IMR-90 (cell line): ENCODE measurements at regions not wholly inside any gene's neighbourhood (a gene's known extent, or its start where the extent isn't known, plus 50 kb on each side); places are given as distances from the start of the nearest gene placed in this dataset.

Experiments
- ATAC-seq: fragments of 200-7000 bp; cut with Tn5 transposase; 2 replicates; pipeline ENCODE4 v1.9.1; 2020; ENCODE audit warnings: low read depth, mild to moderate bottlenecking, moderate library complexity
- BruUV-seq: library from RNA; stranded (reverse); fragments of 400-500 nt; replicated peaks from 2 replicates; lab custom pipeline; 2021; lab: Mats Ljungman, UMichigan
- CTCF ChIA-PET: fragments of 300-600 bp; formaldehyde crosslinking; extraction: SDS; loops from one replicate; lab custom pipeline; 2021; ENCODE audit warnings: antibody characterized with exemption; lab: Yijun Ruan, JAX
- POLR2A ChIA-PET: fragments of 300-600 bp; sonication (Branson Sonifier 250); formaldehyde crosslinking; loops from one replicate; lab custom pipeline; 2022; ENCODE audit warnings: antibody characterized with exemption; ENCODE audit not compliant: unreplicated experiment; lab: Charles Lee
- DNase-seq: peaks from one replicate; pipeline ENCODE4 v3.0.0; 2013
- H2AFZ ChIP-seq: replicated peaks from 2 replicates; pipeline ENCODE3; 2013; ENCODE audit warnings: low read length, mild to moderate bottlenecking; ENCODE audit not compliant: poor library complexity
- H2AK5ac ChIP-seq: 2 replicates; pipeline ENCODE4 v1.6.1; 2013; ENCODE audit warnings: low read depth, low read length, inconsistent platforms
- H2AK9ac ChIP-seq: replicated peaks from 2 replicates; pipeline ENCODE3; 2013; ENCODE audit warnings: mild to moderate bottlenecking, low read depth, low read length, moderate library complexity; ENCODE audit not compliant: poor library complexity
- H2BK120ac ChIP-seq: 2 replicates; pipeline ENCODE4 v1.6.1; 2013; ENCODE audit warnings: low read depth, low read length, inconsistent platforms
- H2BK15ac ChIP-seq: 3 replicates; pipeline ENCODE4 v1.6.1; 2013; ENCODE audit warnings: low read depth, low read length, inconsistent platforms
- H2BK20ac ChIP-seq: 2 replicates; pipeline ENCODE4 v1.6.1; 2013; ENCODE audit warnings: low read depth, mild to moderate bottlenecking, inconsistent platforms, low read length, moderate library complexity
- H2BK5ac ChIP-seq: 2 replicates; pipeline ENCODE4 v1.6.1; 2013; ENCODE audit warnings: mild to moderate bottlenecking, low read depth, low read length, inconsistent platforms; ENCODE audit not compliant: poor library complexity, severe bottlenecking
- H3K14ac ChIP-seq: replicated peaks from 2 replicates; pipeline ENCODE4 v1.6.1; 2013; ENCODE audit warnings: low read depth, low read length, inconsistent platforms
- H3K18ac ChIP-seq: 2 replicates; pipeline ENCODE4 v1.6.1; 2013; ENCODE audit warnings: low read depth, low read length, control low read depth
- H3K23ac ChIP-seq: 2 replicates; pipeline ENCODE4 v1.6.1; 2013; ENCODE audit warnings: low read depth, low read length, inconsistent platforms
- H3K27ac ChIP-seq: 2 replicates; pipeline ENCODE4 v1.5.1; 2013; ENCODE audit warnings: mild to moderate bottlenecking, control low read depth, low read length; ENCODE audit not compliant: insufficient read depth
- H3K27me3 ChIP-seq: 2 replicates; pipeline ENCODE4 v1.6.1; 2013; ENCODE audit warnings: low read length; ENCODE audit not compliant: control insufficient read depth, insufficient read depth
- H3K36me3 ChIP-seq: 2 replicates; pipeline ENCODE4 v1.6.1; 2013; ENCODE audit warnings: low read length, mixed read lengths; ENCODE audit not compliant: control insufficient read depth, insufficient read depth
- H3K4ac ChIP-seq: 2 replicates; pipeline ENCODE4 v1.6.1; 2013; ENCODE audit warnings: low read depth, low read length, inconsistent platforms
- H3K4me1 ChIP-seq: 2 replicates; pipeline ENCODE4 v1.6.1; 2013; ENCODE audit warnings: low read length, mixed read lengths; ENCODE audit not compliant: control insufficient read depth, insufficient read depth
- H3K4me2 ChIP-seq: 2 replicates; pipeline ENCODE4 v1.6.1; 2013; ENCODE audit warnings: low read depth, mild to moderate bottlenecking, control low read depth, low read length, moderate library complexity
- H3K4me3 ChIP-seq: 2 replicates; pipeline ENCODE4 v1.5.1; 2013; ENCODE audit warnings: low read depth, mild to moderate bottlenecking, control low read depth, low read length, moderate library complexity; ENCODE audit not compliant: insufficient read depth
- H3K56ac ChIP-seq: 2 replicates; pipeline ENCODE4 v1.6.1; 2013; ENCODE audit warnings: low read length, inconsistent platforms; ENCODE audit not compliant: insufficient read depth; ENCODE audit errors: extremely low read depth
- H3K79me1 ChIP-seq, 2 experiments: 2 replicates each; pipeline ENCODE4 v1.6.1; 2013; ENCODE audit warnings: low read length in 2 of 2, inconsistent platforms in 1 of 2, low read depth in 1 of 2
- H3K9ac ChIP-seq: 2 replicates; pipeline ENCODE4 v1.6.1; 2013; ENCODE audit warnings: low read depth, low read length, control low read depth
- H3K9me1 ChIP-seq: 2 replicates; pipeline ENCODE4 v1.6.1; 2013; ENCODE audit warnings: low read length, inconsistent platforms; ENCODE audit not compliant: insufficient read depth
- H3K9me3 ChIP-seq: 2 replicates; pipeline ENCODE4 v1.6.1; 2013; ENCODE audit warnings: low read length; ENCODE audit not compliant: control insufficient read depth, insufficient read depth
- H4K20me1 ChIP-seq: 2 replicates; pipeline ENCODE4 v1.6.1; 2013; ENCODE audit warnings: low read length, inconsistent platforms; ENCODE audit not compliant: insufficient read depth
- H4K5ac ChIP-seq: 2 replicates; pipeline ENCODE4 v1.6.1; 2013; ENCODE audit warnings: mild to moderate bottlenecking, low read depth, low read length, control low read depth
- H4K8ac ChIP-seq, 2 experiments: 2 replicates each; pipeline ENCODE4 v1.6.1; 2013; ENCODE audit warnings: low read depth in 2 of 2, low read length in 2 of 2, control low read depth in 1 of 2, inconsistent platforms in 1 of 2
- H4K91ac ChIP-seq: 2 replicates; pipeline ENCODE4 v1.6.1; 2013; ENCODE audit warnings: low read depth, low read length, inconsistent platforms; ENCODE audit not compliant: insufficient read depth
- BHLHE40 ChIP-seq: fragments of 150-350 bp; IDR thresholded peaks from 2 replicates; pipeline ENCODE4 v1.6.1; 2016; ENCODE audit warnings: mild to moderate bottlenecking, low read depth, low read length
- CEBPB ChIP-seq: IDR thresholded peaks from 2 replicates; pipeline ENCODE4 v1.6.1; 2012; ENCODE audit warnings: low read depth, low read length, improper control_type of control experiment
- CHD1 ChIP-seq: IDR thresholded peaks from 2 replicates; pipeline ENCODE4 v1.6.1; 2012; ENCODE audit warnings: low read depth, low read length, improper control_type of control experiment
- ELK1 ChIP-seq: fragments of 150-350 bp; IDR thresholded peaks from 2 replicates; pipeline ENCODE4 v1.6.1; 2016; ENCODE audit warnings: low read depth, mild to moderate bottlenecking, low read length, moderate library complexity, borderline replicate concordance
- FOS ChIP-seq: fragments of 150-350 bp; IDR thresholded peaks from 2 replicates; pipeline ENCODE4 v1.6.1; 2016; ENCODE audit warnings: low read depth, low read length
- MAFK ChIP-seq: IDR thresholded peaks from 2 replicates; pipeline ENCODE4 v1.6.1; 2012; ENCODE audit warnings: low read depth, low read length, improper control_type of control experiment
- MAZ ChIP-seq: IDR thresholded peaks from 2 replicates; pipeline ENCODE4 v1.6.1; 2012; ENCODE audit warnings: low read depth, mild to moderate bottlenecking, low read length, improper control_type of control experiment, moderate library complexity, borderline replicate concordance
- MXI1 ChIP-seq: IDR thresholded peaks from 2 replicates; pipeline ENCODE4 v1.6.1; 2012; ENCODE audit warnings: low read depth, mild to moderate bottlenecking, low read length, moderate library complexity, borderline replicate concordance
- NFE2L2 ChIP-seq: fragments of 150-350 bp; IDR thresholded peaks from 2 replicates; pipeline ENCODE4 v1.6.1; 2016; ENCODE audit warnings: low read depth, mild to moderate bottlenecking, low read length
- POLR2A ChIP-seq: IDR thresholded peaks from 2 replicates; pipeline ENCODE4 v1.6.1; 2012; ENCODE audit warnings: mild to moderate bottlenecking, low read depth, low read length
- RAD21 ChIP-seq: IDR thresholded peaks from 2 replicates; pipeline ENCODE4 v1.6.1; 2012; ENCODE audit warnings: low read length, improper control_type of control experiment
- RCOR1 ChIP-seq: IDR thresholded peaks from 2 replicates; pipeline ENCODE4 v1.6.1; 2012; ENCODE audit warnings: mild to moderate bottlenecking, low read length, improper control_type of control experiment; ENCODE audit not compliant: insufficient replicate concordance
- RFX5 ChIP-seq: IDR thresholded peaks from 2 replicates; pipeline ENCODE4 v1.8.0; 2012; ENCODE audit warnings: low read depth, mild to moderate bottlenecking, low read length, moderate library complexity
- SMC3 ChIP-seq: fragments of 150-350 bp; IDR thresholded peaks from 2 replicates; pipeline ENCODE4 v1.6.1; 2016; ENCODE audit warnings: low read depth, mild to moderate bottlenecking, antibody characterized with exemption, low read length, moderate library complexity
- WGBS, 2 experiments: methylation state at CpG; one replicate each; pipeline versions ENCODE4 v1.1.5 to v1.1.7; 2013; ENCODE audit warnings: missing lambda C conversion rate in 2 of 2; ENCODE audit not compliant: insufficient read length in 1 of 2; ENCODE audit errors: extremely low coverage in 2 of 2; 5-methylcytosine and 5-hydroxymethylcytosine counted together
- dilution Hi-C: fragments of 300-500 bp; cut with HindIII; formaldehyde crosslinking; loops from one replicate; pipeline ENCODE4 v1.14.3; 2018; ENCODE audit warnings: low sequenced_read_pairs; ENCODE audit not compliant: unreplicated experiment
- in situ Hi-C: fragments of 300-500 bp; cut with MboI; formaldehyde crosslinking; loops from 3 replicates; pipeline ENCODE4 v1.14.3; 2019; ENCODE audit warnings: low sequenced_read_pairs, inconsistent platforms, mixed read lengths
- intact Hi-C: fragments of 100-400 bp; cut with micrococcal nuclease; formaldehyde crosslinking; loops from 2 replicates; pipeline ENCODE4 v1.10.0; 2022
- TF ChIP-seq, protein P1 (sequence below): fragments of 150-350 bp; IDR thresholded peaks from 2 replicates; pipeline ENCODE4 v1.6.1; 2017; ENCODE audit warnings: mild to moderate bottlenecking, antibody characterized with exemption, low read length, low read depth
- TF ChIP-seq, protein P2 (sequence below): conservative IDR thresholded peaks from 2 replicates; pipeline ENCODE4 v1.5.1; 2012; ENCODE audit warnings: mild to moderate bottlenecking, low read depth, low read length, improper control_type of control experiment

DNA sequence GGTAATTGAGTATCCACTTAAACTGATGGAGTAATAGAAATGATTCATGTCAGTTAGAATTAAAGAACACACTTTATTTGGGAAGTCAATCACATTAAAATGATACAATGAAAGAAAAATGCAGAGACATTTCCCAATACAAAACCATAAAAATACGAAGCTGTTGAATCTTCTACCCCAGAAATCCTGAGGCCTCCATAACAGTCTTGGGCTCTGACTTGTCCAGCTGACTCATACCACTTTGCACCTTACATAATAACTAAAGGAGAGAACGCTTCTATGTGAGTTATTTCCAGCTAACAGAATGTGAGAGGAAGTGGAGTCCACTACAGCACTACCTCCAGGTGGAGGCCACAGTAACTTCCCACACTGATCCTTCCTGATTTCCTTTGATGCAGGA is 305.0 kb downstream of the MRPS30 start:
- Histone ChIP-seq H3K36me3 (no peaks in the 10 kb centered on the region), H3K4me3 (no peak overlapping the region), H3K4me1 (no peaks in the 10 kb centered on the region), H4K20me1 (no peaks in the 10 kb centered on the region), H3K56ac (no peak overlapping the region), H2BK5ac (no peak overlapping the region), H3K27ac (no peak overlapping the region), H4K8ac (no peak overlapping the region), H3K9ac (no peak overlapping the region), H2BK120ac (no peak overlapping the region), H3K27me3 (no peaks in the 10 kb centered on the region), H3K18ac (no peak overlapping the region), H3K9me3 (peaks cover 7% of the 10 kb centered on the region), H2AFZ (no peak overlapping the region), H3K9me1 (no peaks in the 10 kb centered on the region), H2BK15ac (no peak overlapping the region), H4K5ac (no peak overlapping the region), H2AK5ac (no peak overlapping the region), H3K14ac (no peak overlapping the region), H3K4ac (no peak overlapping the region), H2BK20ac (no peak overlapping the region), H3K4me2 (no peak overlapping the region), H3K23ac (no peak overlapping the region), H3K79me1 (no peaks in the 10 kb centered on the region), H2AK9ac (no peak overlapping the region), H4K91ac (no peak overlapping the region)
- intact Hi-C loops = no loop called here
- dilution Hi-C loops = no loop called here
- DNase-seq (no peak), ATAC-seq (no peak)
- POLR2A ChIA-PET = no interaction called here
- no TSS peak for BruUV-seq
- in situ Hi-C loops = no loop called here
- WGBS, 2 experiments = no CpG with 5 or more reads among the region's 2 CpGs
- TF ChIP-seq POLR2A = no peak
- TF ChIP-seq ELK1 = no peak
- TF ChIP-seq SMC3 = no peak
- TF ChIP-seq NFE2L2 = no peak
- no peak for TF ChIP-seq FOS
- TF ChIP-seq, protein P1, sequence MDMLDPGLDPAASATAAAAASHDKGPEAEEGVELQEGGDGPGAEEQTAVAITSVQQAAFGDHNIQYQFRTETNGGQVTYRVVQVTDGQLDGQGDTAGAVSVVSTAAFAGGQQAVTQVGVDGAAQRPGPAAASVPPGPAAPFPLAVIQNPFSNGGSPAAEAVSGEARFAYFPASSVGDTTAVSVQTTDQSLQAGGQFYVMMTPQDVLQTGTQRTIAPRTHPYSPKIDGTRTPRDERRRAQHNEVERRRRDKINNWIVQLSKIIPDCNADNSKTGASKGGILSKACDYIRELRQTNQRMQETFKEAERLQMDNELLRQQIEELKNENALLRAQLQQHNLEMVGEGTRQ = no peak
- no peak for TF ChIP-seq CEBPB
- no peak for TF ChIP-seq RAD21
- TF ChIP-seq BHLHE40 = no peak
- TF ChIP-seq MAFK = no peak
- no peak for TF ChIP-seq RFX5
- TF ChIP-seq CHD1 = no peak
- no peak for TF ChIP-seq RCOR1
- TF ChIP-seq MAZ = no peak
- TF ChIP-seq, protein P2, sequence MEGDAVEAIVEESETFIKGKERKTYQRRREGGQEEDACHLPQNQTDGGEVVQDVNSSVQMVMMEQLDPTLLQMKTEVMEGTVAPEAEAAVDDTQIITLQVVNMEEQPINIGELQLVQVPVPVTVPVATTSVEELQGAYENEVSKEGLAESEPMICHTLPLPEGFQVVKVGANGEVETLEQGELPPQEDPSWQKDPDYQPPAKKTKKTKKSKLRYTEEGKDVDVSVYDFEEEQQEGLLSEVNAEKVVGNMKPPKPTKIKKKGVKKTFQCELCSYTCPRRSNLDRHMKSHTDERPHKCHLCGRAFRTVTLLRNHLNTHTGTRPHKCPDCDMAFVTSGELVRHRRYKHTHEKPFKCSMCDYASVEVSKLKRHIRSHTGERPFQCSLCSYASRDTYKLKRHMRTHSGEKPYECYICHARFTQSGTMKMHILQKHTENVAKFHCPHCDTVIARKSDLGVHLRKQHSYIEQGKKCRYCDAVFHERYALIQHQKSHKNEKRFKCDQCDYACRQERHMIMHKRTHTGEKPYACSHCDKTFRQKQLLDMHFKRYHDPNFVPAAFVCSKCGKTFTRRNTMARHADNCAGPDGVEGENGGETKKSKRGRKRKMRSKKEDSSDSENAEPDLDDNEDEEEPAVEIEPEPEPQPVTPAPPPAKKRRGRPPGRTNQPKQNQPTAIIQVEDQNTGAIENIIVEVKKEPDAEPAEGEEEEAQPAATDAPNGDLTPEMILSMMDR = no peak
- TF ChIP-seq MXI1 = no peak
- CTCF ChIA-PET = no interaction called here
